HG02571 (cell line): ENCODE measurements at regions not wholly inside any gene's neighbourhood (a gene's known extent, or its start where the extent isn't known, plus 50 kb on each side); places are given as distances from the start of the nearest gene placed in this dataset.
A peak's percentile ranks its signal among the peaks of the same experiment; 100 is the strongest.

Experiments
- ATAC-seq: cut with Tn5 transposase; IDR thresholded peaks from one replicate; pipeline ENCODE4 v1.9.1; 2021; ENCODE audit warnings: mild to moderate bottlenecking, moderate library complexity; ENCODE audit not compliant: unreplicated experiment

DNA sequence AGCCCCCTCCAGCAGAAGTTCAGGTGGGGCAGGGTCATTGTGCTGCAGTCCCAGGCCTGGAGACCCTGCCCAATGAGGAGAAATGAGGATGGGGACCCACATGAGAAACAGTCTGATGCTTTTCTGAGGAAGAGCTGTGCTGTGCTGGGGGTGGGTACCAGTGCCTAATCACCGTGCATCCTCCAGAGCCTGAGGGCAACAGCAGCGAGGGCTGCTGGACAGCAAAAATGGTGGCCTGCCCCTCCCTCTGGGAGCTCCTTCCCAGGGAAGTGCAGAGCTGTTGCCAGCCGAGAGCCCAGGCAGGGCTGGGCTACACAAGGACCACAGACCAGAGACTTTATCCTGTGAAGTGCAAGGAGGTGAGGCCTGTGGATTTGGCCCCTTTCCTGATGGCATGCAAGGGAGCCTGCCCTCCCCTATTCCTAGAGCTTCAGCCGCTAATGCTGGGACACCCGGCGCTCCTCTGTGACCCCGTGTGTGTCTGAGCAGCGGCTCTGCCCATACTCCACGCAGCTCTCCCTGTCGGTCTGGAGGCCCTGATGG lies 134.8 kb downstream of the DSEL start:
- no peak for ATAC-seq

DNA sequence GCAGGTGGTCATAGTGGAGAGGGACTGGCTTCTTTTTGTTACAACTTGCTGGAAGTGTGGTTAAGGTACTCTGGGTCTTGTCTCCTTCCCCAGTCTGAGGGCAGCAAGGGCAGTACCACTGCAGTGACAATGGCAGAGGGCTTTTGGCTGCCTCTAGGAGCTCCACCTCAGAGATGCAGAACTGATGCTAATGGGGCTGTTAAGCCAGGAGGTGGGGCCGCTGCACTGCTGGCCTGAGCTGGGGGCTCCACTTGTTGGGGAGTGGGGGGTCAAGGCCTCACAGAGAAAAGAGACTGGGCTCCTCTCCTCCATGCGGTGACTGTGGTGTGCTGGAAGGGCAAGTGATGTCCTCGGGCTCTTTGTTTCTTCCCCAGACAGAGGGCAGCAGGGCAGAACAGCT lies 135.7 kb downstream of the DSEL start:
- no peak for ATAC-seq

DNA sequence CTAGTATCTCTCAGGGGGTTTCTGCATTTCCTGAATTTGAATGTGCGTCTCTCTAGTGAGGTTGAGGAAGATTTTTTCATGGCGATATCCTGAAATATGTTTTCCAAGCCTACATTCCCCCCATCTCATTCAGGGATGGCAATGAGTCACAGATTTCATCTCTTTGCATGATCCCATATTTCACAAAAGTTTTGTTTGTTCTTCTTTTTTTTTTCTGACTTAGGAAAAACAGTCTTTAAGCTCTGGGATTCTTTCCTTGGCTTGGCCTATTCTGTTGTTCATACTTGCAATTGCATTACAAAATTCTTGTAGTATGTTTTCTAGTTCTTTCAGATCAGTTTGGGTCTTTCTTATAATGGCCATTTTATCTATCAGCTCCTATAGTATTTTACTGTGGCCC lies 136.5 kb downstream of the DSEL start:
- no peak for ATAC-seq

DNA sequence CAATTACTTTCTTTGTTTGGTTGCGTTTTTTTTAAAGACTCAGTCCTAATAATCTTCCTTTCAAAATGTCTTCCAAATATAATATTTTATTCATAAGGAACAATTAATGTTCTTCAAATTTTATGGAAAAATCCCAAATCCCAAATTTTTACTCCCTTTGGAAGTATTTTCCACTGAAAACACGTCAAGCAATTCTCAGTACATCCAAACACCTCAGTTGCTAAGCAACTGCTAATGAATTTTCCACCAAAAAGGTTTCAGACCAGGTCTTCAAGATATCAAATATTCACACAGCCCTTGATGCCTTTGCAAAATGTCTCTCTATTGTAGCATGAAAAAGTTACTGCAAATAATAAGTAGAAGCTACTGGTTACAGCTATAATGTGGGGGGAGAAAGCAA lies 140.1 kb downstream of the DSEL start:
- ATAC-seq: no peak

DNA sequence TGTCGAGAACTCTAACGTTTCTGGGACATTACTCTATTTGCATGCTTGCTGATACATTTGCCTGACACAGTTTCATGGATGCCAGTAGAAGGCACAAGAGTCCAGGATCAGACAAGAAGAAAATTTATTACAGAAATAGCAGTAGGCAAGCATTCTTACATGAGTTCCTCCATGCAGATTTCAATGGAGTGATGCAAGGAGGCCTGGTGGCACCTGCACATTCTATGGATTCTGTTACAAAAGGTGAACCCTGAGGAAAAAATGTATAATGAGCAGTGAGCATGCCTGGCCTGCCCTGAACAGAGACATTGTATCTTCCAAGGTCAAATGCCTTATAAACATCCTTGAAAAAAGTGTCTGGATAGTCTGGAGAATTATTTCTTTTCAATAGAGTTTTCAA lies 142.9 kb downstream of the DSEL start:
- ATAC-seq: no peak

DNA sequence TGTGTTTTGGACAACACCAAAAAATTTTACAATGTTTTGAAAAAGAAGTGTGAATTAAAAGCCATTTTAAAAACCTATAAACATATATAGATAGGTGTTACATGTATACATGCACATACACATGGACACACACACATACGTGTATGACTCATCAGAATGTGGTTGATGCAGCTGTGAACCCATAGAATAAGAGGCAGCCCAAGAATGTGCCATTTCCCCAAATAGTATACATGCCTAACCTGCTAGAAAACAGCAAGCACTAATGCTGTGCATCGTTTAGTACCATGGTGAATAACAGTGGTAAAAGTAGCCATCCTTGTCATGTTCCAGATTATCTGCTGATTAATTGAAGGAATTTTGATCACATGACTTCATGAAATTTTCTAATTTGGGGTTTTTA lies 149.0 kb downstream of the DSEL start:
- no peak for ATAC-seq

DNA sequence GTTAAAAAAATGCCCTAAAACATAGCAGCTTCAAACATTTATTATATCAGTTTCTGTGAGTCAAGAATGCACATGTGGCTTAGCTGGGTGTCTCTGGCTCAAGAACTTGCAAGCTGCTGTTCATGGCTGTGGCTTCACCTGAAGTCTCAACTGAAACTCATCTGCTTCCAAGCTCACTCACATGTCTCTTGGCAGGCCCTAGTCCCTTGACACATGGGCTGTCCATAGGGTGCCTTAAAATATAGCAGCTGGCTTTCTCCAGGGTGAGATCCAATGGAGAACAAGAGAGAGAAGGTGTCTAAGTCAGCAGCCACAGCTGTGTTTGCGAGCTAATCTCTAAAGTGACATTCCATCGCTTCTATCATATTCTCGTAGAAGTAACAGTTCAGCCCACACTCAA lies 152.8 kb downstream of the DSEL start:
- no peak for ATAC-seq

DNA sequence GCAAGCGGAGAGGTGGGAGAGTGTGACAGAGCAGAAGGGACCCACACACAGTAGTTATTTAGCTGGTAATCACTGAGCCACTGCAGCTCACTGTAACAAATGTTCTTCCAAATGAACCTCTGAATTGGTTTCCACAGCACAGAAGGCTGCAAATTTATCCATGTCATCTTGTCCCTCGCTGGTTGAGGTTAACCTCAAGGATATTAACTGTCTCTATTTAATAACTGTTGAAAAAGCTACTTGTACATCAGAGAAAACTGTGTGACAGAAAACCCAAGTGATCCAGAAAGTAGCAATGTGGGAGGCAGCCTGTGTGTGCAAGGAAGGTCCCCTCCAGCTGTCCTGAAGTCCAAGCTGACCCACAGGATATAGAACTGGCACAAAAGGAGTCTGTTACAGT lies 153.6 kb downstream of the DSEL start:
- ATAC-seq: no peak

DNA sequence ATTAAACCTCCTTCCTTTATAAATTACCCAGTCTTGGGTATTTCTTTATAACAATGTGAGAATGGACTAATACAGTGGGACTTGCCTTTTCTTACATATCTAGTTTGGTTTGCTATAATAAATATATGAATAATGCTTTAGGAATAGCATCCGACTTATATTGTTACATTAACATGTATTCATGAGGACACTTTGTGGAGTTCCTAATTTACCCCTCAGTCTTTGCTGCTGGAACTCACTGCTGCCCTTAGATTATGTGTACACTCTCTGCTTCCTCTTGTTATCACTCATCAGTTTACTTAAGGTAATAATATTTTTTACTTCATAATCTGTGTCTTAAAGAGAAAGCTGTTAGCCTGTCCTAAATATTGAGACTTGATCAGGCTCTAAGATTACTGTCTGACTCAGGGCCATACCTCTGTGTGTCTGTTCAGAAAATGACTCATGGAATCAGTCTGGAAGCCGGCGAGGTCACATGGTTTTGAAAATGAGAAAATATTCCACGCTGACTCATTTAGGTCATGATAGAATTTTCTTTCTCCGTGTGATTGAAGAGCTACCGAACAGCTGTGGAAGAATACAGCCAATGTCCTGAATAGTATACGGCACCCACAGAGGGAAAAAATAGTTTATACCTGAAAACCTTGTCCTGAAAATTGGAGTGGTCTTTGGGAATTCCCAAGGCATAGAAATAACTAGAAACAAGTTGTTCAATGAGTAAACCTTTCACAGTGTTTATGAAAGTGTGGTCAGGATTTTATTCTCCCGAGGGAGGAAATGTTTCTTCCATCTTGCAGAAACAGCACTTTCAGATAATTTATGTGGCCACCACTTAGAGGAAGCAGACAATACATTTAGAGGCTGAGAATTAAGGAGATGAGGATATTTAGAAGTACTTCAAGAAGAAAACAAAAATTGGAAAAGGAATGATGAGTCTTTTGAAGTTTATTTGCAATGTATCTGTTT lies 156.4 kb downstream of the DSEL start:
- peak; percentile 87 for ATAC-seq

DNA sequence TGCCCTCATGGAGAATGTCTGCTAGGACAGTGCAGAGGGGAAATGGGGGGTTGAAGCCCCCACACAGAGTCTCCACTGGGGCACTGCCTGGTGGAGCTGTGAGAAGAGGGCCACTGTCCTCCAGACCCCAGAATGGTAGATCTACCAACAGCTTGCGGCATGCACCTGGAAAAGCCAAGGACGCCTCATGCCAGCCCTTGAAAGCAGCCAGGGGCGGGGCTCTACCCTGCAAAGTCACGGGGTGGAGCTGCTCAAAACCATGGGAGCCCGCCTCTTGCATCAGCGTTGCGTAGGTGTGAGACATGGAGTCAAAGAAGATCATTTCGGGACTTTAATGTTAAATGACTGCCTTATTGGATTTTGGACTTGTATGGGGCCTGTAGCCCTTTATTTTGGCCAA lies 157.6 kb downstream of the DSEL start:
- ATAC-seq: no peak

DNA sequence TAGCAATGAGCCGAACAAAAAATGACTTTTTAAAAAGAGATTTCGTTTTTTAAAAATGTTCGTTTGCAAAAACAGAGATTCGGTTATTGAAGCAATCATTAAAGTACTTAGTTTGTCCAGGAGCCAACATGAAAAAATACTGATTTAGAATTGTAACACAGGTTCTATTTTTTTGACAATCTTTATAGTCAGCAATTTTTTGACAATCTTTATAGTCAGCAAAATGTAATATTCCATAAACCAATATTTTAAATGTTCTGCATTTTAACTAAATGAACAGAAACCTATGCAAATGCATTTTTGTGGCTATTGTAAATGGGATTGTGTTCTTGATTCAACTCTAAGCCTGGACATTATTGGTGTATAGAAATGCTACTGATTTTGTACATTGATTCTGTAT lies 161.8 kb downstream of the DSEL start:
- ATAC-seq: no peak

DNA sequence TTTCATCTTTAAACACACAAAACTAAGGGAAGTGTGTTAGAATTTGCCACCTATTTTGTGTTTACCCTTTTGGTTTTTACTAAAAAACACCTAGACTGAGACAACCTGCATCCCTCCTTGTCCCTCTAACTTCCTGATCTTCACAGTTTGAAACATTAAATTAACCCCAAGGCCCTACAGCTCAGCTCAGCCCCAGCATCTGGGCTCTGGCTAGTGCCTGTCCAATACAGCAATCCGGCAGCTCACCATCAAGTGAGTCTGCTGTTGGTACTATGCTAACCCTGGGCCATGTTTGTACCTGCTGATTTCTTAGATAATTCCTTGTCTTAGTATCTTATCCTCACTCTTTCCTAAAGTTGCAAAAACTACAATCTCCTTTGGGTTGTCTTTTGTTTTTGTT lies 162.4 kb downstream of the DSEL start:
- no peak for ATAC-seq

DNA sequence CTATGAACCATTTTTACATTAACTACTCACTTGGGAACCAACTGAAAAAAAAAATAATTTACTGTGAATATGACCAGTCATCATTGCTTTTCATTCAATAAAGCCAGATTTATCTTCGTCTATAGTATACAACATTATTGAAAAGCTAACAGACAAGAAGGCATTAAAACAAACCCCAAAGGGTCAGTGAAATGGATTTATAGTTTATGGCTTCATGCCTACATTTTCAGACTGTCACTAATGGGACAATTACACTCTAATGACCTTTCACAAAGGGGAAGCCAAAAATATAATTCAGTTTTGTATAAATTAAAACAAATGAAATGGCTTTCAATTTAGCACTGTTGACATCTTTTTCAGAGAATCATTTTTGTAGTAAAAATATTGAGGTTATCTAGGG lies 169.1 kb downstream of the DSEL start:
- ATAC-seq: no peak

DNA sequence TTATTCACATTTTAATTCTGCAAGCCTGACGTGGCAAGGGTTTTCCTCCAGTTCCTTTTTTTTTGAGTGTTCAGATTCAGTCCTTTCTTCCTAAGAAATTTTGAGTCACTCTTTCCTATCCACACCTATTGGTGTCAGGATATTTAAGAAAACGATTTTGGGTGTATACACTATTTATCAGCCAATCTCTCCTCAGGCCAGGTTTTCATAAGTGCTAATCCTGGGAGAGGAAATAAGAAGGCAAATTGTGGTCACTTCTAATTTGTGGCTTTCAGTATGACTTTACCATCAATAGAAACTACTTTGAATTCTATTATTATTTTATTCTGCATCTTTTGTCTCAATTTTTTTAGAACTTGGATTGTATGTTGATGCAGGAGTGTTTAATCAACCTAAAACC lies 174.4 kb downstream of the DSEL start:
- ATAC-seq: no peak

DNA sequence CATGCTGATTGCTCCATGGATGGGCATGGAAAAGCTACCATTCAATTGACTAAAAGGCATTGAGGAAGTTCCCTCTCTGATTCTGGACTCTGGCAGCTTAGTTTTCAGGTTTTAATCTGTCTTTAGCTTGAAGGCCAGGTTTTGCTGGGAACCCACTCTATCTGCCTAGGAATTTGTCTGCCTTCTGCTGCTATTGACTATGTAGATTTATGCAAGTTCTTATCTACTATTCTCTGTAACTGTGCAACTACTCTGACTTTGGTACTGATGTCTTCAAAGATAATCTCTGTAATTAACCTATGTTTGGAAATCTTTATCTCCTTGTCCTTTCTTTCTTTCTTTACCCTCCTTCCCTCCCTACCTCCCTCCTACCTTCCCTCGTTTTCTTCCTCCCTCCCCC lies 178.8 kb downstream of the DSEL start:
- no peak for ATAC-seq

DNA sequence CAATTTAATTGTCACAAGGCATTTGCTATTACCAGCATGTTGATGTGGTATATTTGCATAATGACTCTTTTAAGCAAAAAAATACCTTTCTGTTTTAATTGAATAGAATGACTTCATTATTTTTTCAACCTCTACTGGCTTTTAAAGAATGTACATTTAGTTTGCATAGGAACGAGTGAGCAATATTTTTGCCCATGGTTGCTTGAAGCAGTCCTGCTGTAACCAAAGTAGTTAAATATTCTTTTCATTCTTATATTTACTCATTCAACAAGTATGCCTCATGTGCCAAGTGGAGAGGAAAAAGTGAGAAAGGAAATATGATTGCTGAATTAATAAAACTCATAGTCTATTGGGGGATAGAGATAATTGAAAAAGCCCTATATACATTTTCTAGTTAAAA lies 184.7 kb downstream of the DSEL start:
- ATAC-seq: no peak

DNA sequence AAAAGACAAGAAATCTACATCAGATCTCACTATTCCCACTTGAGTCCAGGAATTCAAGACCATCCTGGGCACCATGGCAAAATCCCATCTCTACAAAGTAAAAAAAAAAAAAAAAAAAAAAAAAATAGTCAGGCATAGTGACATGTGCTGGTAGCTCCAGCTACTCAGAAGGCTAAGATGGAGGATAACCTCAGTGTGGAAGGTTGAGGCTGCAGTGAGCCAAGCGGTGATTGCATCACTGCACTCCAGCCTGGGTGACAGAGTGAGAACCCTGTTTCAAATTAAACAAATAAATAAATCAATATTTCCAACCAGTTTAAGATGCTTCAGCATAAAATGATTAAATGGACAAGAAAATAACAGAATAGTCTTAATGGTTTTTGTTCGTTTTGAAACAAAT lies 197.4 kb downstream of the DSEL start:
- no peak for ATAC-seq

DNA sequence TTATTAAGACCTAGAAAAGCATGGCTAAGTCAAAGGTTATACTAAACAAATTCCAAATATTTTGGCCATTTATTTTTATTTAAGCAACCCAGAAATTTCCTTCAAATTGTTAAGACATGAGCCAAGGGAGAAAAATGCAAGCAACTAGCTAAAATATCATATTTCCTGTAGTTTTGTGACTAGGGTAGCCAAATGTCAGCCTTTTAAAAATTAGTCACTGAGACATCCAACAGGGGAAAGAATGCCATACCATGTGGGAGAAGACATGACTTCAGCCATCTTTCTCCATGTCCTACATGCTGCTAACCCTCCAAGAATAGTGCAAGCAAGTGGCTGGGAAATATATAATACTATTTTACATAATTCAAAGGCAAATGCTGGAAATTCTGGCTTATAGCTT lies 197.9 kb downstream of the DSEL start:
- no peak for ATAC-seq

DNA sequence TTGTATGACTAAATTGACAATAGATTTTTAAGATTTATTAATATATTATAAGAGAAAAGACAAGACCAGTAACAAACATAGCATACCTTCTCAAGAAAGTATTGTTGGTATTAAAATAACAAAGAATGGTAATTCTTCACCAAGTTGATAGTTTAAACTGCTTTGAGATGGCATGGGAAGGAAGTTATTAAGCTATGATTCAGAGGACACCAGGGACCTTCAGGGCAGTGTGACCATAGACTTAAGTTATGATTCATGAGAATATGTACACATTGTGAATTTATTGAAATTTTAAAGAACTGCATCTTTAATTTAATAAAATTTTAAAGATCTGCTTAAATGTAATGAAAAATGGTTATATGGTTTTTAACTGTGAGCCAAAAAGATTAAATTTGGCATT lies 205.7 kb downstream of the DSEL start:
- no peak for ATAC-seq

DNA sequence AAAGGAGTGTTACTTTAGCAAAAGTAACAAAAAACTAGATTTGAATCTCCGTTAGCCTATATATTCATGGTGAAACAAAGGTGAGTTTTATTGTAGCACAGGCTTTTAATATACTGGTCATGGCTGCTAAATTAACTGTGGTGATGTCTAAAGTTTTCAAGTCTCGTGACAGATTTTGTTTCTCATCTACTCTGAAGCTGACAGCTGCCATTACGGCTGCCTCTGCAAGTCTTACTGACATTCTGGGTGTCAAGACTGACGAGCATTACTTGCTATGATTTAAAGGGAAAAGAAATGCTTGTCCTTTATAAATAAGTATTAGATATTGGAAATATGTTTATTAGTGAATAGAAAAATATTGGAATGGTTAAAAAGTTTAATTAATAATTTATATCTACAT lies 207.7 kb downstream of the DSEL start:
- no peak for ATAC-seq

DNA sequence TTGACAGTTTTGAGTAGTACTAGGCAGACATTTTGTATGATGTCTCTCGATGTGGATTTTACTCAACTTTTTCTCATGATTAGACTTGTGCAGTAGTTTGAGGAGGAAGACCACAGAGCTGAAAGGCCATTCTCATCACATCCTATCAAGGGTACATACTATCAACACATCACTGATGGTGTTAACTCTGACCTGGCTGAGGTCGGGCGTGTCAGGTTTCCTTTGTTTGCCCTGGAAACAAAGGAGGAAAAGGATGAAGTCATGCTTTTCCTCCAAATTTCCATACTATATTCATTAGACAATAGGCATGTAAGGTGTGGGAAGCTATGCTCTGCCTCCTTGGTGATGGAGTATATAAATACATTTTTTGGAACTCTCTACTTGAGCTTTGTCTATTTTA lies 211.1 kb downstream of the DSEL start:
- no peak for ATAC-seq

DNA sequence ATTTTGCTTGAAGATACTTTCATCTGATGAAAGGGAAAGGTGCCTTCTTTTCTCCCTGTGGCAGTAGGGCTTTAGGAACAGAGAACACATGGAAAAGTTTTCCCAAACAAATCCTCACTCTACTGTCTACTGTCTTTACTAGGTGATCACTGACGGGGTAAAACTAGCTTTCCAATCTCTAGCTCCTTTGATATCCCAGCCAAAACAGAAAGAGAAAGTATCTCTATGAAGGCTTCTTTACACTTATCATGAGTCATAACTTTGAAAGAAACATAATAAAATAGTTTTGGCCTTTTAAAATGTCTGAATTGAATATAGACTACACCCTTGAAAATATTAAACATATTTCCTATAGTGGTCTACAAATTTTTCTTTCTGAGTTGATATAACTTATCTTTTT lies 214.5 kb downstream of the DSEL start:
- no peak for ATAC-seq

DNA sequence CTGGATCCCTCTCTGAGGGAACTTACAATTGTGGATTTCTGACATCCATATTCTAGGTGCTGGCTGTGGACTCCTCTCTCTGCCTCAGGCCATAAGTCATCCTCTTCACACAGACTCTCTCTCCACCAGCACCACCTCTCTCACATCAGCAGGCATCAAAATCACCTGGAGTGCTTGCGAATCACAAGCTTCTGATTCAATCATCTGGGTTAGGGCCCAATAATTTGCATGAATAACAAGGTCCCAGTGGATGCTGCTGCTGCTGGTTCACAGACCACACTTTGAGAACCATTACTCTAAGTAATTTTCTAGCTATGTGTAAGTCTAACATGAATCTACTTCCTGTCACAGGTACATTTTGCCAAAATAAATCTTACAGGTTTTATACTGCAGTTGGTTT lies 214.9 kb downstream of the DSEL start:
- no peak for ATAC-seq
